H1 (cell line): ENCODE measurements at regions not wholly inside any gene's neighbourhood (a gene's known extent, or its start where the extent isn't known, plus 50 kb on each side); places are given as distances from the start of the nearest gene placed in this dataset.

Experiments
- CTCF ChIA-PET: fragments of 300-600 bp; sonication (Branson Sonifier 250); formaldehyde crosslinking; loops from one replicate; lab custom pipeline; 2021; ENCODE audit not compliant: partially characterized antibody; lab: Charles Lee
- POLR2A ChIA-PET: fragments of 300-600 bp; sonication (Branson Sonifier 250); formaldehyde crosslinking; loops from one replicate; lab custom pipeline; 2021; ENCODE audit warnings: inconsistent platforms; ENCODE audit not compliant: partially characterized antibody; lab: Charles Lee
- DNase-seq, 2 experiments: peaks; one replicate each; pipeline versions ENCODE4 v3.0.0 to v3.0.0-alpha.2; 2010 to 2022; ENCODE audit warnings: low spot score in 2 of 2, low read depth in 1 of 2, mixed read lengths in 1 of 2
- FAIRE-seq: peaks from 2 replicates; lab custom pipeline; 2011; peaks lifted over from hg19 to GRCh38; lab: Jason Lieb, UNC
- H2AFZ ChIP-seq: 2 replicates; pipeline ENCODE4 v1.8.1; 2012; ENCODE audit warnings: low read length, inconsistent platforms
- H2AK5ac ChIP-seq: 2 replicates; pipeline ENCODE4 v1.6.1; 2013; ENCODE audit warnings: low read depth, low read length
- H2BK120ac ChIP-seq: replicated peaks from 2 replicates; pipeline ENCODE3; 2013; ENCODE audit warnings: low read depth, low read length, inconsistent platforms
- H2BK12ac ChIP-seq: 2 replicates; pipeline ENCODE4 v1.6.1; 2013; ENCODE audit warnings: low read depth, low read length
- H2BK15ac ChIP-seq: 2 replicates; pipeline ENCODE4 v1.6.1; 2013; ENCODE audit warnings: low read length
- H2BK20ac ChIP-seq: 2 replicates; pipeline ENCODE4 v1.6.1; 2013; ENCODE audit warnings: low read length
- H2BK5ac ChIP-seq: 2 replicates; pipeline ENCODE4 v1.6.1; 2013; ENCODE audit warnings: low read depth, low read length
- H3K14ac ChIP-seq: 2 replicates; pipeline ENCODE4 v1.6.1; 2013; ENCODE audit warnings: inconsistent platforms; ENCODE audit not compliant: insufficient read length
- H3K18ac ChIP-seq: 2 replicates; pipeline ENCODE4 v1.6.1; 2013; ENCODE audit warnings: low read length; ENCODE audit errors: extremely low read depth
- H3K23ac ChIP-seq: 2 replicates; pipeline ENCODE4 v1.6.1; 2013; ENCODE audit warnings: inconsistent platforms; ENCODE audit not compliant: insufficient read length
- H3K23me2 ChIP-seq: 2 replicates; pipeline ENCODE4 v1.6.1; 2013; ENCODE audit warnings: low read depth, low read length
- H3K27ac ChIP-seq: 2 replicates; pipeline ENCODE4 v1.6.1; 2011; ENCODE audit warnings: low read depth, low read length, inconsistent platforms
- H3K27me3 ChIP-seq, 4 experiments: replicated peaks in 1 of 4; 1 replicate in 1 of 4; 2 replicates in 3 of 4; pipeline versions ENCODE4 v1.6.1 to v1.8.1; 2011 to 2013; ENCODE audit warnings: low read length in 3 of 4, mild to moderate bottlenecking in 3 of 4, inconsistent platforms in 2 of 4, mixed read lengths in 2 of 4, moderate library complexity in 1 of 4; ENCODE audit not compliant: control insufficient read depth in 3 of 4, insufficient read depth in 3 of 4; ENCODE audit errors: extremely low read depth in 1 of 4
- H3K36me3 ChIP-seq, 4 experiments: 2 replicates each; pipeline versions ENCODE4 v1.6.1 to v1.8.1; 2011 to 2013; ENCODE audit warnings: mild to moderate bottlenecking in 4 of 4, low read length in 3 of 4, moderate library complexity in 2 of 4, control low read depth in 1 of 4, inconsistent platforms in 1 of 4; ENCODE audit not compliant: insufficient read depth in 4 of 4, control insufficient read depth in 2 of 4
- H3K4ac ChIP-seq: replicated peaks from 2 replicates; pipeline ENCODE3; 2013; ENCODE audit warnings: low read length, low read depth, mixed read lengths, inconsistent platforms; ENCODE audit not compliant: insufficient read length
- H3K4me1 ChIP-seq, 4 experiments: replicated peaks in 1 of 4; 1 replicate in 1 of 4; 2 replicates in 3 of 4; pipeline versions ENCODE4 v1.6.1 to v1.8.1; 2011 to 2013; ENCODE audit warnings: low read length in 3 of 4, inconsistent platforms in 2 of 4, mixed read lengths in 1 of 4; ENCODE audit not compliant: insufficient read depth in 4 of 4, control insufficient read depth in 3 of 4
- H3K4me2 ChIP-seq, 2 experiments: 2 replicates each; pipeline versions ENCODE4 v1.6.1 to v1.8.1; 2011 to 2013; ENCODE audit warnings: low read depth in 2 of 2, low read length in 2 of 2, control low read depth in 1 of 2, inconsistent platforms in 1 of 2, mild to moderate bottlenecking in 1 of 2; ENCODE audit not compliant: insufficient read depth in 1 of 2
- H3K4me3 ChIP-seq, 4 experiments: fragments of 200-600, 300-600 bp in 1 of 4; sonication (generic), shearing (Covaris generic), sonication (Bioruptor Twin) in 1 of 4; 2 replicates each; pipeline versions ENCODE4 v1.5.1 to v1.8.1; 2011 to 2016; ENCODE audit warnings: low read length in 4 of 4, low read depth in 3 of 4, control low read depth in 2 of 4, inconsistent platforms in 2 of 4, mild to moderate bottlenecking in 2 of 4, mixed read lengths in 1 of 4, moderate library complexity in 1 of 4; ENCODE audit not compliant: insufficient read depth in 2 of 4; ENCODE audit errors: extremely low read depth in 1 of 4
- H3K56ac ChIP-seq: replicated peaks from 2 replicates; pipeline ENCODE3; 2013; ENCODE audit warnings: low read depth, mild to moderate bottlenecking, mixed read lengths, low read length, inconsistent platforms; ENCODE audit not compliant: insufficient read length
- H3K79me1 ChIP-seq: 2 replicates; pipeline ENCODE4 v1.6.1; 2013; ENCODE audit warnings: low read depth, low read length, control low read depth
- H3K79me2 ChIP-seq, 2 experiments: 2 replicates each; pipeline versions ENCODE4 v1.6.1 to v1.8.1; 2012 to 2013; ENCODE audit warnings: low read length in 2 of 2, mild to moderate bottlenecking in 2 of 2, inconsistent platforms in 1 of 2; ENCODE audit not compliant: insufficient read depth in 2 of 2, control insufficient read depth in 1 of 2
- H3K9ac ChIP-seq, 4 experiments: replicated peaks in 1 of 4; 1 replicate in 1 of 4; 2 replicates in 3 of 4; pipeline versions ENCODE4 v1.6.1 to v1.8.1; 2011 to 2013; ENCODE audit warnings: low read depth in 3 of 4, low read length in 3 of 4, control low read depth in 2 of 4, mild to moderate bottlenecking in 2 of 4, moderate library complexity in 2 of 4, inconsistent platforms in 1 of 4; ENCODE audit errors: extremely low read depth in 1 of 4
- H3K9me3 ChIP-seq, 2 experiments: 2 replicates each; pipeline versions ENCODE4 v1.6.1 to v1.8.1; 2012 to 2013; ENCODE audit warnings: mild to moderate bottlenecking in 2 of 2, moderate library complexity in 2 of 2, control low read depth in 1 of 2, inconsistent platforms in 1 of 2, low read depth in 1 of 2, low read length in 1 of 2, mixed read lengths in 1 of 2; ENCODE audit not compliant: insufficient read depth in 2 of 2
- H4K20me1 ChIP-seq, 2 experiments: replicated peaks in 1 of 2; 2 replicates each; pipeline versions ENCODE3 to v1.8.1; 2011 to 2013; ENCODE audit warnings: inconsistent platforms in 2 of 2, low read length in 2 of 2, mild to moderate bottlenecking in 1 of 2; ENCODE audit not compliant: insufficient read depth in 2 of 2, control insufficient read depth in 1 of 2
- H4K5ac ChIP-seq: 2 replicates; pipeline ENCODE4 v1.6.1; 2013; ENCODE audit warnings: low read length, low read depth, mixed read lengths, inconsistent platforms; ENCODE audit not compliant: insufficient read length
- H4K8ac ChIP-seq: 2 replicates; pipeline ENCODE4 v1.8.0; 2013; ENCODE audit warnings: mild to moderate bottlenecking, moderate library complexity, low read length, inconsistent platforms; ENCODE audit not compliant: insufficient read depth; ENCODE audit errors: extremely low read depth
- H4K91ac ChIP-seq: replicated peaks from 2 replicates; pipeline ENCODE3; 2013; ENCODE audit warnings: low read length, mixed read lengths, inconsistent platforms; ENCODE audit not compliant: insufficient read length
- EP300 ChIP-seq, 2 experiments: IDR thresholded peaks; 1 replicate in 1 of 2; 2 replicates in 1 of 2; pipeline ENCODE4 v1.6.1; 2011 to 2012; ENCODE audit warnings: low read depth in 2 of 2, low read length in 2 of 2, mild to moderate bottlenecking in 2 of 2, borderline replicate concordance in 1 of 2, inconsistent platforms in 1 of 2, moderate library complexity in 1 of 2
- GABPA ChIP-seq: IDR thresholded peaks from 2 replicates; pipeline ENCODE4 v1.6.1; 2011; ENCODE audit warnings: mild to moderate bottlenecking, low read length, moderate library complexity, borderline replicate concordance; ENCODE audit not compliant: insufficient read depth
- SIRT6 ChIP-seq: IDR thresholded peaks from one replicate; pipeline ENCODE4 v1.7.1; 2012; ENCODE audit warnings: low read length, inconsistent platforms
- SP1 ChIP-seq: IDR thresholded peaks from 2 replicates; pipeline ENCODE4 v1.6.1; 2011; ENCODE audit warnings: low read depth, low read length
- TEAD4 ChIP-seq: IDR thresholded peaks from 2 replicates; pipeline ENCODE4 v1.6.1; 2012; ENCODE audit warnings: low read depth, low read length, inconsistent platforms, mixed read lengths
- ZNF274 ChIP-seq: IDR thresholded peaks from 2 replicates; pipeline ENCODE4 v1.7.0; 2012; ENCODE audit warnings: low read length, borderline replicate concordance; ENCODE audit errors: extremely low read depth
- WGBS, 2 experiments: shearing (Covaris generic) in 1 of 2; methylation state at CpG; one replicate each; pipeline versions ENCODE4 v1.1.6 to v1.1.7; 2013 to 2015; ENCODE audit warnings: low lambda C conversion rate in 2 of 2, mixed read lengths in 2 of 2, inconsistent platforms in 1 of 2, low coverage in 1 of 2, missing lambda C conversion rate in 1 of 2; ENCODE audit not compliant: insufficient replicate concordance in 2 of 2, insufficient coverage in 1 of 2, insufficient read length in 1 of 2; ENCODE audit errors: extremely low coverage in 1 of 2, missing lambda C conversion rate in 1 of 2; 5-methylcytosine and 5-hydroxymethylcytosine counted together

DNA sequence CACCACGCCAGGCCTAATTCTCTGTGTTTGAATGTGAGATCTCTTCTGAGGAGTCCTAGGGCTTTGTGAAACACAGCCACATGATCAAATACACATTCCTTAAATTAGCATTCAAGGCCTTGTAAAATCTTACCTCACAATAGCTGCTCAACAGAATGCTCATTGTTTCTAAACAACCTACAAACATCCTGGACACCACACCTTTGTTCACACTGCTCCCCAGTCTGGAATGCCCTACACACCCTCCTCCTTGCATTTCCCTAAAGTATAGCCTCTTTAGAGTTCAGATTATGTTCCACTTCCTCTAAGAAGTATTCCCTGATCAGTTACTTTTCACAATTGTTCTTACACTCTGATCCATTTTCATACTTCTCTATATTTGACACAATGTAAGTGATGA is 110.6 kb downstream of the AGTR2 start:
- Histone ChIP-seq H2BK5ac (no peak overlapping the region), H3K27ac (no peak overlapping the region), H4K91ac (no peak overlapping the region), H4K5ac (no peak overlapping the region), H3K4me3 (no peak overlapping the region), H3K18ac (no peak overlapping the region), H3K4me2 (no peak overlapping the region), H2BK20ac (no peak overlapping the region), H3K27me3 (no peaks in the 10 kb centered on the region), H3K36me3 (no peaks in the 10 kb centered on the region; a peak in 1 of 8 replicates), H2BK120ac (no peak overlapping the region), H3K79me1 (no peaks in the 10 kb centered on the region), H2BK15ac (no peak overlapping the region), H3K23ac (no peak overlapping the region), H2AFZ (no peak overlapping the region), H2BK12ac (no peak overlapping the region), H3K9ac (no peak overlapping the region), H4K20me1 (no peaks in the 10 kb centered on the region), H3K4ac (no peak overlapping the region), H3K9me3 (no peaks in the 10 kb centered on the region), H4K8ac (no peak overlapping the region), H3K4me1 (no peaks in the 10 kb centered on the region), H3K56ac (no peak overlapping the region), H3K14ac (no peak overlapping the region), H3K79me2 (no peaks in the 10 kb centered on the region), H2AK5ac (no peak overlapping the region), H3K23me2 (no peaks in the 10 kb centered on the region)
- 80% methylated on average over 1 of the region's 1 CpG; no CpG with 5 or more reads in 1 of the 2 experiments for WGBS, 2 experiments
- FAIRE-seq (peak; percentile 13), DNase-seq (no peak)
- POLR2A ChIA-PET, result no interaction called here
- CTCF ChIA-PET, result no interaction called here
- TF ChIP-seq SP1, result no peak
- no peak for TF ChIP-seq EP300 (IDR thresholded peaks at IDR 0.05; ENCODE audit: borderline replicate concordance in 1 of 2, low read depth in 2 of 2, low read length in 2 of 2)
- TF ChIP-seq ZNF274, result no peak
- no peak for TF ChIP-seq TEAD4
- no peak for TF ChIP-seq GABPA
- no peak for TF ChIP-seq SIRT6
